ENCODE measurements at regions not wholly inside any gene's neighbourhood (a gene's known extent, or its start where the extent isn't known, plus 50 kb on each side); places are given as distances from the start of the nearest gene placed in this dataset.

- Histone ChIP-seq H3K36me3 (ENCODE audit: insufficient read depth, low read length) (no peaks in the 10 kb centered on the region), H3K4me3 (ENCODE audit: low read length) (no peak overlapping the region), H3K27ac (ENCODE audit: low read depth in 1 of 2, low read length in 2 of 2) (no peak overlapping the region), H3K4me1 (ENCODE audit: insufficient read depth, low read length) (no peaks in the 10 kb centered on the region), H3K9me3 (ENCODE audit: control insufficient read depth in 1 of 2, insufficient read depth in 1 of 2, low read length in 2 of 2) (peaks cover 0 to 26% of the 10 kb centered on the region in 2 experiments), H3K27me3 (ENCODE audit: control insufficient read depth in 1 of 2, insufficient read depth in 2 of 2, low read length in 2 of 2) (no peaks in the 10 kb centered on the region)
- Mint-ChIP-seq H3K27me3 (peaks cover 4% of the 10 kb centered on the region), H3K9me3 (peaks cover 4% of the 10 kb centered on the region), H3K27ac (no peak overlapping the region), H3K36me3 (ENCODE audit: low read depth) (no peaks in the 10 kb centered on the region), H3K4me3 (no peak overlapping the region), H3K4me1 (ENCODE audit: low read depth) (no peaks in the 10 kb centered on the region)
- intact Hi-C loops (cut with DNase I, micrococcal nuclease) = no loop called here
- DNase-seq (no peak), ATAC-seq (ENCODE audit: poor library complexity) (no peak)
- TF ChIP-seq, protein P1, sequence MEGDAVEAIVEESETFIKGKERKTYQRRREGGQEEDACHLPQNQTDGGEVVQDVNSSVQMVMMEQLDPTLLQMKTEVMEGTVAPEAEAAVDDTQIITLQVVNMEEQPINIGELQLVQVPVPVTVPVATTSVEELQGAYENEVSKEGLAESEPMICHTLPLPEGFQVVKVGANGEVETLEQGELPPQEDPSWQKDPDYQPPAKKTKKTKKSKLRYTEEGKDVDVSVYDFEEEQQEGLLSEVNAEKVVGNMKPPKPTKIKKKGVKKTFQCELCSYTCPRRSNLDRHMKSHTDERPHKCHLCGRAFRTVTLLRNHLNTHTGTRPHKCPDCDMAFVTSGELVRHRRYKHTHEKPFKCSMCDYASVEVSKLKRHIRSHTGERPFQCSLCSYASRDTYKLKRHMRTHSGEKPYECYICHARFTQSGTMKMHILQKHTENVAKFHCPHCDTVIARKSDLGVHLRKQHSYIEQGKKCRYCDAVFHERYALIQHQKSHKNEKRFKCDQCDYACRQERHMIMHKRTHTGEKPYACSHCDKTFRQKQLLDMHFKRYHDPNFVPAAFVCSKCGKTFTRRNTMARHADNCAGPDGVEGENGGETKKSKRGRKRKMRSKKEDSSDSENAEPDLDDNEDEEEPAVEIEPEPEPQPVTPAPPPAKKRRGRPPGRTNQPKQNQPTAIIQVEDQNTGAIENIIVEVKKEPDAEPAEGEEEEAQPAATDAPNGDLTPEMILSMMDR (IDR thresholded peaks at IDR 0.05) = no peak
- ChIA-PET CTCF (no interaction called here), POLR2A (no interaction called here)
These were observed 415.7 kb upstream of the MYT1L start for GRCh38 chr2:2746731-2747130.

DNA sequence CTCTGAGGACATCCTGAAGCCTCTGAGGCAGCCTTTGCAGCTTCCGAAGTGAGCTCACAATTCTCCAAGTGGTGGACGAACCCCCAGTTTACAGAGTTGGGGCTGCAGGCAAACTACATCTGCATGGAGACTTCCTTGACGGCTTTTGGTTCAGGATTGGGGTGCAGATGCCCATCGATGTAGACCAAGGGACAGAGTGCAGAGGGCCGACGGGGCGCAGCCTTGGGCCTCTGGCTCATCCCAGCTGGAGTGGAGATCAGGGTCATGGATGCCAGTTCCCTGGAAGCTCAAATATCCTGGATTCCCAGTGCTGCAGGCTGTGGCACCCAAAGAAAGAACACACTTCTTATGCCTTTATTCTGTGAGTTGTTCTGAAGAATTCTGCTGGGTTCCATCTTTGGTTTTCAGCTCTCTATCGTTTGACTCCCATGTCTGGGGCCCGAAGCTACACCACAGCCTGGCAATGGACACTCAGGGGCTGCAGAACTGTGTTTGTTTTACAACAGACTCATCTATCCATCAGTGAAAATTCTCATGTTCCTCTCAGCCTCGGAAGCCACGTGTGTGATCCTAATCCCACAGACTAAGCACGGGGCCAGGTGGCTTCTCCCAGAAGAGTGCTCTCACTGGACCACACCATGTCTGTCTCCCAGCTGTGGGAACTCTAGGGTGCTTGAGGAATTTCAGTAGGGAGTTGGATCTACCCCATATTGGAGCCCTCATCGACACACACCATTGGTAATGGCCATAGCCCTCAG, 414.1 kb upstream of the MYT1L start:
- Mint-ChIP-seq H3K4me3 (no peak overlapping the region), H3K27ac (no peak overlapping the region), H3K4me1 (ENCODE audit: low read depth) (no peaks in the 10 kb centered on the region), H3K9me3 (peaks cover 3% of the 10 kb centered on the region), H3K27me3 (peaks cover 4% of the 10 kb centered on the region), H3K36me3 (ENCODE audit: low read depth) (no peaks in the 10 kb centered on the region)
- H3K4me1 ChIP-seq (ENCODE audit: insufficient read depth, low read length) = no peaks in the 10 kb centered on the region
- H3K9me3 ChIP-seq (ENCODE audit: control insufficient read depth in 1 of 2, insufficient read depth in 1 of 2, low read length in 2 of 2) = peaks cover 0 to 27% of the 10 kb centered on the region in 2 experiments
- no peaks in the 10 kb centered on the region for H3K27me3 ChIP-seq (ENCODE audit: control insufficient read depth in 1 of 2, insufficient read depth in 2 of 2, low read length in 2 of 2)
- DNase-seq = no peak
- no peaks in the 10 kb centered on the region for H3K36me3 ChIP-seq (ENCODE audit: insufficient read depth, low read length)
- H3K4me3 ChIP-seq (ENCODE audit: low read length) = no peak overlapping the region
- ChIA-PET POLR2A (no interaction called here), CTCF (no interaction called here)
- intact Hi-C loops (cut with DNase I, micrococcal nuclease) = loop anchor here in 1 of 2 experiments (1.0 kb wide), 1 partner anchor 17 kb away; no protein-coding TSS in a partner anchor
- TF ChIP-seq, protein P1 (IDR thresholded peaks at IDR 0.05) = no peak
- H3K27ac ChIP-seq (ENCODE audit: low read depth in 1 of 2, low read length in 2 of 2) = no peak overlapping the region
- ATAC-seq (ENCODE audit: poor library complexity) = no peak

DNA sequence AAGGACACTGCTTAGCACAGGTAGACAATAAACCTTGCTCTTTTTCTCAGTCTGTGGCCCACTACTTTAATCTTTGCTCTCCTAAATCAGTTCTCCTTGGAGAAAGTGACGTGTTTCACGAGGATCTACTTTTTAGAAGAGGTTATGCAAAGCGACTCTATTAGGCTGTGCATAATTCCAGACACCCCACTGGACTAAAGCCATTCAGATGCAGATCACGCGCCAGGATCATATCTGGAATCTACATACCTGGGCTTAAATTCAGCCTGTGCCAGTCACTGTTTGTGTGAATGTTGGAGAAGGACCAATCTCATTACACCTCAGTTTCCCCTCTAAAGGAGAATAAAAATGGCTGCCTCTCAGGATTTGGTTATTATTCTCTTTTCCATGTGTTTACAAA, 413.0 kb upstream of the MYT1L start:
- H3K4me3 Mint-ChIP-seq = no peak overlapping the region
- no peaks in the 10 kb centered on the region for H3K36me3 Mint-ChIP-seq (ENCODE audit: low read depth)
- Histone ChIP-seq H3K4me1 (ENCODE audit: insufficient read depth, low read length) (no peaks in the 10 kb centered on the region), H3K36me3 (ENCODE audit: insufficient read depth, low read length) (no peaks in the 10 kb centered on the region), H3K9me3 (ENCODE audit: control insufficient read depth in 1 of 2, insufficient read depth in 1 of 2, low read length in 2 of 2) (peaks cover 0 to 28% of the 10 kb centered on the region in 2 experiments), H3K4me3 (ENCODE audit: low read length) (no peak overlapping the region), H3K27me3 (ENCODE audit: control insufficient read depth in 1 of 2, insufficient read depth in 2 of 2, low read length in 2 of 2) (no peaks in the 10 kb centered on the region), H3K27ac (ENCODE audit: low read depth in 1 of 2, low read length in 2 of 2) (no peak overlapping the region)
- TF ChIP-seq, protein P1 (IDR thresholded peaks at IDR 0.05) = no peak
- ChIA-PET CTCF (no interaction called here), POLR2A (no interaction called here)
- H3K27me3 Mint-ChIP-seq = peaks cover 4% of the 10 kb centered on the region
- intact Hi-C loops (cut with DNase I, micrococcal nuclease) = loop anchor here in 1 of 2 experiments (1.0 kb wide), 1 partner anchor 16 kb away; no protein-coding TSS in a partner anchor
- no peak overlapping the region for H3K27ac Mint-ChIP-seq
- H3K9me3 Mint-ChIP-seq = peaks cover 2% of the 10 kb centered on the region
- no peaks in the 10 kb centered on the region for H3K4me1 Mint-ChIP-seq (ENCODE audit: low read depth)
- no peak for DNase-seq
- ATAC-seq (ENCODE audit: poor library complexity) = no peak

Data from CD4-positive, alpha-beta T cell (primary cell).